NB4 (cell line): ENCODE measurements at regions not wholly inside any gene's neighbourhood (a gene's known extent, or its start where the extent isn't known, plus 50 kb on each side); places are given as distances from the start of the nearest gene placed in this dataset.

Experiments
- DNase-seq: peaks from one replicate; pipeline ENCODE4 v3.0.0; 2010; ENCODE audit warnings: low read depth
- H3K4me3 ChIP-seq: one replicate; pipeline ENCODE4 v1.5.1; 2011; ENCODE audit warnings: mild to moderate bottlenecking, low read depth, low read length, moderate library complexity
- CTCF ChIP-seq: IDR thresholded peaks from one replicate; pipeline ENCODE4 v1.5.1; 2012; ENCODE audit warnings: low read depth, low read length
- MAX ChIP-seq: IDR thresholded peaks from 2 replicates; pipeline ENCODE4 v1.6.1; 2011; ENCODE audit warnings: low read depth, low read length
- MYC ChIP-seq: IDR thresholded peaks from 2 replicates; pipeline ENCODE4 v1.6.1; 2011; ENCODE audit warnings: low read depth, low read length
- POLR2A ChIP-seq: IDR thresholded peaks from 2 replicates; pipeline ENCODE4 v1.6.1; 2011; ENCODE audit warnings: mild to moderate bottlenecking; ENCODE audit not compliant: insufficient read length; ENCODE audit errors: extremely low read depth

GRCh38 chr7:113394856-113395255 lies 276.5 kb upstream of the SMIM30 start:
- H3K4me3 ChIP-seq, result no peak overlapping the region
- no peak for TF ChIP-seq POLR2A
- peak; percentile 30; the same call in 1 of the 2 replicates for TF ChIP-seq MAX
- peak; percentile 60 for DNase-seq

- no peak for TF ChIP-seq POLR2A
- no peak for TF ChIP-seq MAX
- no peak for TF ChIP-seq CTCF
- TF ChIP-seq MYC, result no peak
- DNase-seq, result no peak
- H3K4me3 ChIP-seq, result no peak overlapping the region
Measured at GRCh38 chr7:113392841-113393540, 274.6 kb upstream of the SMIM30 start.

- H3K4me3 ChIP-seq, result no peak overlapping the region
- TF ChIP-seq MAX (no peak), POLR2A (no peak), MYC (no peak), CTCF (no peak)
- no peak for DNase-seq
Measured at GRCh38 chr7:113392421-113392820, 274.1 kb upstream of the SMIM30 start.

- no peak overlapping the region for H3K4me3 ChIP-seq
- no peak for DNase-seq
- TF ChIP-seq POLR2A (no peak), MAX (no peak), MYC (no peak), CTCF (no peak)
Measured at GRCh38 chr7:113389112-113389646, 270.8 kb upstream of the SMIM30 start.

- no peak overlapping the region for H3K4me3 ChIP-seq
- TF ChIP-seq POLR2A (no peak), CTCF (no peak), MYC (no peak), MAX (no peak)
- no peak for DNase-seq
Measured at GRCh38 chr7:113383638-113384037, 265.3 kb upstream of the SMIM30 start.

- DNase-seq, result no peak
Measured at GRCh38 chr7:113379746-113380145, 261.4 kb upstream of the SMIM30 start.

More at GRCh38 chr7:113379746-113380145, 261.4 kb upstream of the SMIM30 start:
- no peak overlapping the region for H3K4me3 ChIP-seq
- TF ChIP-seq POLR2A (no peak), MYC (no peak), MAX (no peak), CTCF (no peak)
